ENCODE measurements at regions not wholly inside any gene's neighbourhood (a gene's known extent, or its start where the extent isn't known, plus 50 kb on each side); places are given as distances from the start of the nearest gene placed in this dataset.

- DNase-seq = no peak
These were observed 1108.4 kb upstream of the PCDH20 start for GRCh38 chr13:62524061-62524460.

GRCh38 chr13:62512194-62513141 lies 1096.8 kb upstream of the PCDH20 start:
- DNase-seq = no peak

- DNase-seq = no peak
These were observed 1095.4 kb upstream of the PCDH20 start for GRCh38 chr13:62510906-62511655.

- no peak for DNase-seq
These were observed 1086.9 kb upstream of the PCDH20 start for GRCh38 chr13:62502588-62502987.

- DNase-seq = no peak
These were observed 1074.1 kb upstream of the PCDH20 start for GRCh38 chr13:62489731-62490130.

- no peak for DNase-seq
These were observed 1068.1 kb upstream of the PCDH20 start for GRCh38 chr13:62483774-62484173.

GRCh38 chr13:62482351-62482750 lies 1066.7 kb upstream of the PCDH20 start:
- no peak for DNase-seq

- no peak for DNase-seq
These were observed 1058.2 kb upstream of the PCDH20 start for GRCh38 chr13:62473944-62474237.

GRCh38 chr13:62473190-62473943 lies 1057.7 kb upstream of the PCDH20 start:
- no peak for DNase-seq

- DNase-seq = no peak
These were observed 1038.1 kb upstream of the PCDH20 start for GRCh38 chr13:62453761-62454160.

- no peak for DNase-seq
These were observed 1035.1 kb upstream of the PCDH20 start for GRCh38 chr13:62450759-62451158.

GRCh38 chr13:62447771-62448382 lies 1032.2 kb upstream of the PCDH20 start:
- peak; percentile 4 for DNase-seq

- DNase-seq = no peak
These were observed 1029.2 kb upstream of the PCDH20 start for GRCh38 chr13:62444805-62445204.

- DNase-seq = no peak
These were observed 1018.4 kb upstream of the PCDH20 start for GRCh38 chr13:62434081-62434480.

- no peak for DNase-seq
These were observed 1018.0 kb upstream of the PCDH20 start for GRCh38 chr13:62433660-62434059.

GRCh38 chr13:62432906-62433305 lies 1017.3 kb upstream of the PCDH20 start:
- no peak for DNase-seq

- DNase-seq = no peak
These were observed 1016.6 kb upstream of the PCDH20 start for GRCh38 chr13:62432295-62432694.

- no peak for DNase-seq
These were observed 1016.2 kb upstream of the PCDH20 start for GRCh38 chr13:62431852-62432251.

GRCh38 chr13:62418872-62419271 lies 1003.2 kb upstream of the PCDH20 start:
- no peak for DNase-seq

- no peak for DNase-seq
These were observed 1002.7 kb upstream of the PCDH20 start for GRCh38 chr13:62418376-62418775.

- no peak for DNase-seq
These were observed 992.2 kb upstream of the PCDH20 start for GRCh38 chr13:62407871-62408270.

GRCh38 chr13:62388515-62388914 lies 972.9 kb upstream of the PCDH20 start:
- DNase-seq = no peak

GRCh38 chr13:62387647-62388046 lies 972.0 kb upstream of the PCDH20 start:
- no peak for DNase-seq

All from activated gamma-delta T cell (primary cell).